ENCODE measurements at regions not wholly inside any gene's neighbourhood (a gene's known extent, or its start where the extent isn't known, plus 50 kb on each side); places are given as distances from the start of the nearest gene placed in this dataset.

DNA sequence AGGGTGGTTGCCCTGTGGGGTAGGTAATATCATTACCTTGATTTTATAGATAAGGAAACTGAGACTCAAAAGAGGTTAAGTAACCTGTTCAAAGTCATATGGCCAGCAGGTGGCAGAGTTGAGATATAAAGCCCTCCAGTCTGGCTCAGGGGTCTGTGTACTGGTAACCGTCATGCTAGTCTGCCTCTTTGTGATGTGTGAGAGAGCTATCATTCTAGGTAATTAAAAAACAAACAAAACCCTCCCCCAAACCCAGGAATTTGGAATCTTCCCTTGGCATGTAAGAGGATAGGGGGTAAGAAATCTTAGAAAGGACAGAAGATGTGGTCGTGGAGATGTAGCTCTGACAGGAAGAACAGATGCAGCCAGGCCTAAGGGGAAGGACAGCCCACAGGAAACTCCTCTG is 206.0 kb downstream of the CDC5L start:
- peak; percentile 74 for DNase-seq
- H4K20me1 ChIP-seq (ENCODE audit: insufficient read depth), result no peaks in the 10 kb centered on the region
- no peak overlapping the region for H3K4me3 ChIP-seq
- no peaks in the 10 kb centered on the region for H3K4me1 ChIP-seq (ENCODE audit: insufficient read depth)
- H3K4me2 ChIP-seq (ENCODE audit: unreplicated experiment), result no peak overlapping the region
- no peaks in the 10 kb centered on the region for H3K9me2 ChIP-seq (ENCODE audit: insufficient read depth)
- H3K9me3 ChIP-seq (ENCODE audit: low read depth), result no peaks in the 10 kb centered on the region
- H2AFZ ChIP-seq, result no peak overlapping the region
- no peak overlapping the region for H3K27ac ChIP-seq
- H3K36me3 ChIP-seq (ENCODE audit: low read depth), result no peaks in the 10 kb centered on the region
- TF ChIP-seq EZH2 (IDR thresholded peaks at IDR 0.05; ENCODE audit: insufficient read depth, poor library complexity, severe bottlenecking), result no peak
- TF ChIP-seq EZH2phosphoT487 (IDR thresholded peaks at IDR 0.05; ENCODE audit: insufficient read depth, low read depth), result no peak
- H3K79me2 ChIP-seq (ENCODE audit: insufficient read depth), result no peaks in the 10 kb centered on the region
- 53 to 59% methylated on average over 2 of the region's 2 CpGs for WGBS, 2 experiments (ENCODE audit: low coverage in 1 of 2, low lambda C conversion rate in 2 of 2, missing lambda C conversion rate in 2 of 2)
- no peaks in the 10 kb centered on the region for H3F3A ChIP-seq (ENCODE audit: insufficient read depth)
- H3K9ac ChIP-seq, result no peak overlapping the region
- in situ Hi-C loops (cut with MboI), result no loop called here
- H3K27me3 ChIP-seq (replicated peaks; ENCODE audit: insufficient read depth), result no peaks in the 10 kb centered on the region

DNA sequence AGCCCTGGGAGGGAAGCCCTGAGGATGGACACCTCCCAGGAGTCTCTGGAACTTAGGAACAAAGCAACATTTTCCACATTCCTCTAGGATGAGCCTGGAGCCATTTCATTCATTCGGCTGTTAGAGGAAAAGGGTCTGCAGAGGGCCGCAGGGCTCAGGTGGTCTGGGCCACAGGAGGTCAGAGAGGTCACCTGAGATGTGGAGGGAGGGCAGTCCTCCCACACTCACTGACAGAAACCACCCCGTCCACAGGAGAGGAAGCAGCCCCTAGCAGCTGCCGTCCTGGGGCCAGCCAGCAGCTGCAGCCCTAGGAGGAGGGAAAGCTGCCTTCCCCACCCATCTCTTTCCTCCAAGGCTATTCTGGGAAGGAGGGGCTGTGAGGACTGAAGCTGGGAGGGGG is 207.0 kb downstream of the CDC5L start:
- TF ChIP-seq EZH2 (IDR thresholded peaks at IDR 0.05; ENCODE audit: insufficient read depth, poor library complexity, severe bottlenecking) (no peak), EZH2phosphoT487 (IDR thresholded peaks at IDR 0.05; ENCODE audit: insufficient read depth, low read depth) (no peak)
- Histone ChIP-seq H3K27me3 (replicated peaks; ENCODE audit: insufficient read depth) (no peaks in the 10 kb centered on the region), H4K20me1 (ENCODE audit: insufficient read depth) (no peaks in the 10 kb centered on the region), H3K9me2 (ENCODE audit: insufficient read depth) (no peaks in the 10 kb centered on the region), H3K9ac (no peak overlapping the region), H3K4me3 (no peak overlapping the region), H3K36me3 (ENCODE audit: low read depth) (no peaks in the 10 kb centered on the region), H3K9me3 (ENCODE audit: low read depth) (no peaks in the 10 kb centered on the region), H3K27ac (no peak overlapping the region), H3K79me2 (ENCODE audit: insufficient read depth) (no peaks in the 10 kb centered on the region), H3K4me2 (ENCODE audit: unreplicated experiment) (no peak overlapping the region), H3K4me1 (ENCODE audit: insufficient read depth) (no peaks in the 10 kb centered on the region), H2AFZ (no peak overlapping the region), H3F3A (ENCODE audit: insufficient read depth) (no peaks in the 10 kb centered on the region)
- WGBS, 2 experiments (ENCODE audit: low coverage in 1 of 2, low lambda C conversion rate in 2 of 2, missing lambda C conversion rate in 2 of 2), result 59 to 67% methylated on average over 4 of the region's 4 CpGs
- no peak for DNase-seq
- in situ Hi-C loops (cut with MboI), result no loop called here

DNA sequence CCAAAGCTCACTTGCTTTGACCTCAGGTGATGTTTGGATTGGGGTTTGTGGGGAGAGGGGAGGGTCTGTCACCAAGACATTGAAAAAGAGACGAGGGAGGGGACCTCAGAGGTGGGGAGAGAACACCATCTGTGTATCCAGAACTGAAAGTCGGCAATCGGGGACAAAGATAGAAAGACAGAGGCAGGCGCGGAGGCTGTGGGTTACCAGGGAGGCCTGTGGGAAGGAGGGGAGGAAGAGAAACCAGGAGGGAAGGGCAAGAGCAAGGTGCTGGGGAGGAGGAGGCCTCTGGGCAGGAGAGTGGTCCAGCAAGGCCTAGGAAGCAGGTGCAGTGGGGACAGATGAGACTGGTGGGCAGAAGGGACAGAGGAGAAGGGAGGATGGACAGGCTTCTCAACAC is 211.2 kb downstream of the CDC5L start:
- Histone ChIP-seq H4K20me1 (ENCODE audit: insufficient read depth) (no peaks in the 10 kb centered on the region), H3K79me2 (ENCODE audit: insufficient read depth) (no peaks in the 10 kb centered on the region), H3K9me2 (ENCODE audit: insufficient read depth) (no peaks in the 10 kb centered on the region), H2AFZ (no peak overlapping the region), H3K9ac (no peak overlapping the region), H3K4me1 (ENCODE audit: insufficient read depth) (no peaks in the 10 kb centered on the region), H3K4me3 (no peak overlapping the region), H3K27ac (no peak overlapping the region), H3F3A (ENCODE audit: insufficient read depth) (no peaks in the 10 kb centered on the region), H3K36me3 (ENCODE audit: low read depth) (no peaks in the 10 kb centered on the region), H3K27me3 (replicated peaks; ENCODE audit: insufficient read depth) (0 out of 2 replicates have a peak, but pooled peaks cover 3% of the 10 kb centered on the region), H3K4me2 (ENCODE audit: unreplicated experiment) (no peak overlapping the region), H3K9me3 (ENCODE audit: low read depth) (no peaks in the 10 kb centered on the region)
- DNase-seq, result no peak
- 68 to 77% methylated on average over 5 of the region's 5 CpGs for WGBS, 2 experiments (ENCODE audit: low coverage in 1 of 2, low lambda C conversion rate in 2 of 2, missing lambda C conversion rate in 2 of 2)
- in situ Hi-C loops (cut with MboI), result no loop called here
- TF ChIP-seq EZH2 (IDR thresholded peaks at IDR 0.05; ENCODE audit: insufficient read depth, poor library complexity, severe bottlenecking) (no peak), EZH2phosphoT487 (IDR thresholded peaks at IDR 0.05; ENCODE audit: insufficient read depth, low read depth) (no peak)

DNA sequence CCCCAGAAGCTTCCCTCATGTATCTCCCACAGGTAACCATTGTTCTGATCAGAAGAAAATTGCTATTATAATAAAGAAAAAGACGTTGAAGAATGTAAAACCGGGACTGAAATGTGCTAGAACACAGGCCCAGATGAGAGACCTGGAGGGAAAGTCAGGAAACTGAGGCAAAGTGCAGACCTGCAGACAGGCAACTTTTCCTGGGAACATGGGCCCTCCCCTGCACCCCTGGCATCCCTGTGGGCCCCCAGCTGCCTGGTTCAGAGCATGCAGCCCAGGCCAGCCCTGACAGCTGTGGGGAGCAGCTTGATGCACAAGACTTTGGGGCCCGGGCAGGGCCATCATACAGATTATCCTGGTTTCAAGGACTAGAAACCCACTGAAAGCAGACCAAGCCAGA is 212.2 kb downstream of the CDC5L start:
- no peak overlapping the region for H3K4me2 ChIP-seq (ENCODE audit: unreplicated experiment)
- 0 out of 2 replicates have a peak, but pooled peaks cover 3% of the 10 kb centered on the region for H3K27me3 ChIP-seq (replicated peaks; ENCODE audit: insufficient read depth)
- TF ChIP-seq EZH2phosphoT487 (IDR thresholded peaks at IDR 0.05; ENCODE audit: insufficient read depth, low read depth) (no peak), EZH2 (IDR thresholded peaks at IDR 0.05; ENCODE audit: insufficient read depth, poor library complexity, severe bottlenecking) (no peak)
- H3K4me3 ChIP-seq, result no peak overlapping the region
- no peaks in the 10 kb centered on the region for H3K79me2 ChIP-seq (ENCODE audit: insufficient read depth)
- H3K9ac ChIP-seq, result no peak overlapping the region
- WGBS, 2 experiments (ENCODE audit: low coverage in 1 of 2, low lambda C conversion rate in 2 of 2, missing lambda C conversion rate in 2 of 2), result 53 to 57% methylated on average over 3 of the region's 3 CpGs
- no peaks in the 10 kb centered on the region for H4K20me1 ChIP-seq (ENCODE audit: insufficient read depth)
- no peaks in the 10 kb centered on the region for H3K9me3 ChIP-seq (ENCODE audit: low read depth)
- no peak overlapping the region for H3K27ac ChIP-seq
- no peaks in the 10 kb centered on the region for H3K9me2 ChIP-seq (ENCODE audit: insufficient read depth)
- in situ Hi-C loops (cut with MboI), result no loop called here
- no peaks in the 10 kb centered on the region for H3K4me1 ChIP-seq (ENCODE audit: insufficient read depth)
- no peaks in the 10 kb centered on the region for H3K36me3 ChIP-seq (ENCODE audit: low read depth)
- no peak overlapping the region for H2AFZ ChIP-seq
- DNase-seq, result no peak
- H3F3A ChIP-seq (ENCODE audit: insufficient read depth), result no peaks in the 10 kb centered on the region

Measured in GM23248 (cell line).